Activated T-helper 17 cell treated with anti-CD3 and anti-CD28 coated beads, Interleukin-2, amount 50 U/mL, for 72 hours (primary cell): ENCODE measurements at regions not wholly inside any gene's neighbourhood (a gene's known extent, or its start where the extent isn't known, plus 50 kb on each side); places are given as distances from the start of the nearest gene placed in this dataset.

ENCODE experiments used
- ATAC-seq: fragments of 150-1000 bp; cut with Tn5 transposase; replicated peaks from 2 replicates; pipeline ENCODE4 v1.10.0; 2021; ENCODE audit warnings: mild to moderate bottlenecking, moderate library complexity
- H3K27ac Mint-ChIP-seq: one replicate; pipeline ENCODE4 v1.8.0; 2022; ENCODE audit warnings: mixed read lengths
- H3K27me3 Mint-ChIP-seq: one replicate; pipeline ENCODE4 v1.8.0; 2022; ENCODE audit warnings: mixed read lengths
- H3K36me3 Mint-ChIP-seq: one replicate; pipeline ENCODE4 v1.8.0; 2022; ENCODE audit warnings: low read depth, mild to moderate bottlenecking, mixed read lengths
- H3K4me1 Mint-ChIP-seq: one replicate; pipeline ENCODE4 v1.8.0; 2022; ENCODE audit warnings: mixed read lengths
- H3K4me3 Mint-ChIP-seq: one replicate; pipeline ENCODE4 v1.8.0; 2022; ENCODE audit warnings: mild to moderate bottlenecking, mixed read lengths
- H3K9me3 Mint-ChIP-seq: one replicate; pipeline ENCODE4 v1.8.0; 2022; ENCODE audit warnings: mixed read lengths

GRCh38 chr17:22454070-22454999 lies 762.0 kb downstream of the KCNJ18 start:
- peaks cover 13% of the 10 kb centered on the region for H3K9me3 Mint-ChIP-seq
- H3K4me3 Mint-ChIP-seq = no peak overlapping the region
- ATAC-seq = no peak
- H3K27ac Mint-ChIP-seq = no peak overlapping the region
- H3K36me3 Mint-ChIP-seq = no peaks in the 10 kb centered on the region
- H3K4me1 Mint-ChIP-seq = no peaks in the 10 kb centered on the region
- no peaks in the 10 kb centered on the region for H3K27me3 Mint-ChIP-seq

- no peak for ATAC-seq
- H3K27ac Mint-ChIP-seq = no peak overlapping the region
- H3K9me3 Mint-ChIP-seq = peaks cover 24% of the 10 kb centered on the region
- no peaks in the 10 kb centered on the region for H3K36me3 Mint-ChIP-seq
- no peak overlapping the region for H3K4me3 Mint-ChIP-seq
- H3K27me3 Mint-ChIP-seq = no peaks in the 10 kb centered on the region
- no peaks in the 10 kb centered on the region for H3K4me1 Mint-ChIP-seq
These were observed 767.1 kb downstream of the KCNJ18 start for GRCh38 chr17:22459331-22459952.

- H3K27me3 Mint-ChIP-seq = no peaks in the 10 kb centered on the region
- ATAC-seq = no peak
- H3K27ac Mint-ChIP-seq = no peak overlapping the region
- no peak overlapping the region for H3K4me3 Mint-ChIP-seq
- no peaks in the 10 kb centered on the region for H3K4me1 Mint-ChIP-seq
- no peaks in the 10 kb centered on the region for H3K36me3 Mint-ChIP-seq
- H3K9me3 Mint-ChIP-seq = peaks cover 25% of the 10 kb centered on the region
These were observed 767.6 kb downstream of the KCNJ18 start for GRCh38 chr17:22459953-22460350.

GRCh38 chr17:22460461-22461063 lies 768.2 kb downstream of the KCNJ18 start:
- Mint-ChIP-seq H3K36me3 (no peaks in the 10 kb centered on the region), H3K4me1 (no peaks in the 10 kb centered on the region), H3K9me3 (peaks cover 27% of the 10 kb centered on the region), H3K4me3 (no peak overlapping the region), H3K27ac (no peak overlapping the region), H3K27me3 (no peaks in the 10 kb centered on the region)
- no peak for ATAC-seq

GRCh38 chr17:22461460-22462145 lies 769.3 kb downstream of the KCNJ18 start:
- no peaks in the 10 kb centered on the region for H3K36me3 Mint-ChIP-seq
- H3K4me1 Mint-ChIP-seq = no peaks in the 10 kb centered on the region
- no peak for ATAC-seq
- no peaks in the 10 kb centered on the region for H3K27me3 Mint-ChIP-seq
- no peak overlapping the region for H3K27ac Mint-ChIP-seq
- H3K4me3 Mint-ChIP-seq = no peak overlapping the region
- H3K9me3 Mint-ChIP-seq = peaks cover 29% of the 10 kb centered on the region

GRCh38 chr17:22462461-22462860 lies 770.1 kb downstream of the KCNJ18 start:
- H3K4me1 Mint-ChIP-seq = no peaks in the 10 kb centered on the region
- no peak for ATAC-seq
- no peaks in the 10 kb centered on the region for H3K27me3 Mint-ChIP-seq
- no peak overlapping the region for H3K27ac Mint-ChIP-seq
- peaks cover 29% of the 10 kb centered on the region for H3K9me3 Mint-ChIP-seq
- no peaks in the 10 kb centered on the region for H3K36me3 Mint-ChIP-seq
- H3K4me3 Mint-ChIP-seq = no peak overlapping the region

- ATAC-seq = no peak
- Mint-ChIP-seq H3K27ac (no peak overlapping the region), H3K9me3 (peaks cover 29% of the 10 kb centered on the region), H3K4me3 (no peak overlapping the region), H3K36me3 (no peaks in the 10 kb centered on the region), H3K27me3 (no peaks in the 10 kb centered on the region), H3K4me1 (no peaks in the 10 kb centered on the region)
These were observed 771.0 kb downstream of the KCNJ18 start for GRCh38 chr17:22463110-22463850.

GRCh38 chr17:22464041-22464440 lies 771.7 kb downstream of the KCNJ18 start:
- Mint-ChIP-seq H3K36me3 (no peaks in the 10 kb centered on the region), H3K9me3 (peaks cover 31% of the 10 kb centered on the region), H3K4me3 (no peak overlapping the region), H3K4me1 (no peaks in the 10 kb centered on the region), H3K27me3 (no peaks in the 10 kb centered on the region), H3K27ac (no peak overlapping the region)
- ATAC-seq = no peak

GRCh38 chr17:22467720-22468119 lies 775.4 kb downstream of the KCNJ18 start:
- Mint-ChIP-seq H3K36me3 (no peaks in the 10 kb centered on the region), H3K9me3 (peaks cover 34% of the 10 kb centered on the region), H3K4me3 (no peak overlapping the region), H3K27me3 (no peaks in the 10 kb centered on the region), H3K4me1 (no peaks in the 10 kb centered on the region), H3K27ac (no peak overlapping the region)
- no peak for ATAC-seq

- peaks cover 23% of the 10 kb centered on the region for H3K9me3 Mint-ChIP-seq
- H3K27ac Mint-ChIP-seq = no peak overlapping the region
- H3K4me3 Mint-ChIP-seq = no peak overlapping the region
- no peaks in the 10 kb centered on the region for H3K36me3 Mint-ChIP-seq
- ATAC-seq = no peak
- no peaks in the 10 kb centered on the region for H3K4me1 Mint-ChIP-seq
- H3K27me3 Mint-ChIP-seq = no peaks in the 10 kb centered on the region
These were observed 777.0 kb downstream of the KCNJ18 start for GRCh38 chr17:22469101-22469880.

- Mint-ChIP-seq H3K4me3 (no peak overlapping the region), H3K4me1 (no peaks in the 10 kb centered on the region), H3K27ac (no peak overlapping the region), H3K36me3 (no peaks in the 10 kb centered on the region), H3K27me3 (no peaks in the 10 kb centered on the region), H3K9me3 (peaks cover 19% of the 10 kb centered on the region)
- no peak for ATAC-seq
These were observed 777.6 kb downstream of the KCNJ18 start for GRCh38 chr17:22469941-22470340.

- Mint-ChIP-seq H3K36me3 (no peaks in the 10 kb centered on the region), H3K4me3 (no peak overlapping the region), H3K27ac (no peak overlapping the region), H3K4me1 (no peaks in the 10 kb centered on the region), H3K9me3 (peaks cover 14% of the 10 kb centered on the region), H3K27me3 (no peaks in the 10 kb centered on the region)
- ATAC-seq = no peak
These were observed 778.3 kb downstream of the KCNJ18 start for GRCh38 chr17:22470411-22471175.

GRCh38 chr17:22484826-22485225 lies 792.5 kb downstream of the KCNJ18 start:
- H3K27me3 Mint-ChIP-seq = no peaks in the 10 kb centered on the region
- peaks cover 16% of the 10 kb centered on the region for H3K9me3 Mint-ChIP-seq
- H3K36me3 Mint-ChIP-seq = no peaks in the 10 kb centered on the region
- no peak overlapping the region for H3K4me3 Mint-ChIP-seq
- no peaks in the 10 kb centered on the region for H3K4me1 Mint-ChIP-seq
- no peak for ATAC-seq
- H3K27ac Mint-ChIP-seq = no peak overlapping the region
